Neural cell (in vitro differentiated cells): ENCODE measurements at regions not wholly inside any gene's neighbourhood (a gene's known extent, or its start where the extent isn't known, plus 50 kb on each side); places are given as distances from the start of the nearest gene placed in this dataset.

Experiments used
- H2AFZ ChIP-seq: fragments of 200-600, 300-800 bp; sonication (generic), shearing (Covaris generic); 2 replicates; pipeline ENCODE4 v1.6.0; 2014; ENCODE audit warnings: low read depth, mild to moderate bottlenecking, antibody characterized with exemption, low read length, moderate library complexity
- H3F3A ChIP-seq: fragments of 200-600 bp; shearing (Covaris generic); 2 replicates; pipeline ENCODE4 v1.6.1; 2016; ENCODE audit warnings: mild to moderate bottlenecking, moderate library complexity, mixed read lengths, antibody characterized with exemption, low read length; ENCODE audit not compliant: insufficient read depth, poor library complexity, severe bottlenecking
- H3K27ac ChIP-seq: fragments of 200-600, 300-800 bp; sonication (generic), shearing (Covaris generic); 2 replicates; pipeline ENCODE4 v1.5.1; 2014; ENCODE audit warnings: mild to moderate bottlenecking, low read length, moderate library complexity
- H3K27me3 ChIP-seq: fragments of 300-800, 200-600 bp; sonication (generic), shearing (Covaris generic); 2 replicates; pipeline ENCODE4 v1.6.0; 2014; ENCODE audit warnings: mild to moderate bottlenecking, low read depth, low read length, moderate library complexity; ENCODE audit not compliant: insufficient read depth
- H3K36me3 ChIP-seq: fragments of 300-800, 200-600 bp; sonication (generic), shearing (Covaris generic); 2 replicates; pipeline ENCODE4 v1.5.1; 2014; ENCODE audit warnings: mild to moderate bottlenecking, antibody characterized with exemption, low read length, moderate library complexity; ENCODE audit not compliant: insufficient read depth
- H3K4me2 ChIP-seq: fragments of 300-800, 200-600 bp; sonication (generic), shearing (Covaris generic); 2 replicates; pipeline ENCODE4 v1.6.0; 2014; ENCODE audit warnings: mild to moderate bottlenecking, low read length
- H3K4me3 ChIP-seq: fragments of 300-800, 200-600 bp; sonication (generic), shearing (Covaris generic); 2 replicates; pipeline ENCODE4 v1.5.1; 2014; ENCODE audit warnings: mild to moderate bottlenecking, low read length, moderate library complexity
- H3K79me2 ChIP-seq: fragments of 200-600 bp; shearing (Covaris generic); replicated peaks from 2 replicates; pipeline ENCODE4 v1.6.0; 2014; ENCODE audit warnings: mild to moderate bottlenecking, low read length, moderate library complexity; ENCODE audit not compliant: insufficient read depth
- H3K9ac ChIP-seq: fragments of 300-800, 200-600 bp; sonication (generic), shearing (Covaris generic); 2 replicates; pipeline ENCODE4 v1.6.1; 2016; ENCODE audit warnings: mild to moderate bottlenecking, low read length, mixed read lengths
- H3K9me2 ChIP-seq: fragments of 200-600 bp; shearing (Covaris generic); 2 replicates; pipeline ENCODE4 v1.6.1; 2016; ENCODE audit warnings: mild to moderate bottlenecking, low read length, mixed read lengths; ENCODE audit not compliant: insufficient read depth
- H3K9me3 ChIP-seq: fragments of 200-600, 300-800 bp; sonication (generic), shearing (Covaris generic); 2 replicates; pipeline ENCODE4 v1.6.1; 2016; ENCODE audit warnings: mild to moderate bottlenecking, mixed run types, low read length, moderate library complexity, mixed read lengths
- H4K20me1 ChIP-seq: fragments of 200-600 bp; shearing (Covaris generic); 2 replicates; pipeline ENCODE4 v1.6.1; 2016; ENCODE audit warnings: mild to moderate bottlenecking, mixed run types; ENCODE audit not compliant: insufficient read depth
- CTCF ChIP-seq: fragments of 450-650 bp; IDR thresholded peaks from 2 replicates; pipeline ENCODE4 v1.5.1; 2014; ENCODE audit warnings: antibody characterized with exemption, mild to moderate bottlenecking, moderate library complexity; ENCODE audit not compliant: poor library complexity, severe bottlenecking
- EP300 ChIP-seq: fragments of 450-650 bp; conservative IDR thresholded peaks from 2 replicates; pipeline ENCODE4 v1.6.1; 2014; ENCODE audit warnings: antibody characterized with exemption, mild to moderate bottlenecking, moderate library complexity; ENCODE audit not compliant: poor library complexity, severe bottlenecking
- EZH2 ChIP-seq: fragments of 200-600, 300-800 bp; shearing (Covaris generic), sonication (generic); IDR thresholded peaks from 2 replicates; pipeline ENCODE4 v1.6.1; 2014; ENCODE audit warnings: antibody characterized with exemption, low read length, borderline replicate concordance, mild to moderate bottlenecking; ENCODE audit not compliant: insufficient read depth, poor library complexity, severe bottlenecking
- MXI1 ChIP-seq: fragments of 450-650 bp; conservative IDR thresholded peaks from 2 replicates; pipeline ENCODE4 v1.6.1; 2014; ENCODE audit warnings: antibody characterized with exemption, mild to moderate bottlenecking; ENCODE audit not compliant: poor library complexity, severe bottlenecking
- POLR2AphosphoS5 ChIP-seq: IDR thresholded peaks from 2 replicates; pipeline ENCODE4 v1.6.1; 2012
- RAD21 ChIP-seq: fragments of 450-650 bp; conservative IDR thresholded peaks from 2 replicates; pipeline ENCODE4 v1.6.1; 2014; ENCODE audit warnings: antibody characterized with exemption, mild to moderate bottlenecking, moderate library complexity
- REST ChIP-seq: IDR thresholded peaks from 2 replicates; pipeline ENCODE4 v1.6.1; 2012; ENCODE audit warnings: borderline replicate concordance
- SMC3 ChIP-seq: fragments of 450-650 bp; conservative IDR thresholded peaks from 2 replicates; pipeline ENCODE4 v1.6.1; 2014; ENCODE audit warnings: antibody characterized with exemption, mild to moderate bottlenecking, moderate library complexity; ENCODE audit not compliant: poor library complexity
- TAF1 ChIP-seq: IDR thresholded peaks from 2 replicates; pipeline ENCODE4 v1.6.1; 2012; ENCODE audit warnings: low read depth

DNA sequence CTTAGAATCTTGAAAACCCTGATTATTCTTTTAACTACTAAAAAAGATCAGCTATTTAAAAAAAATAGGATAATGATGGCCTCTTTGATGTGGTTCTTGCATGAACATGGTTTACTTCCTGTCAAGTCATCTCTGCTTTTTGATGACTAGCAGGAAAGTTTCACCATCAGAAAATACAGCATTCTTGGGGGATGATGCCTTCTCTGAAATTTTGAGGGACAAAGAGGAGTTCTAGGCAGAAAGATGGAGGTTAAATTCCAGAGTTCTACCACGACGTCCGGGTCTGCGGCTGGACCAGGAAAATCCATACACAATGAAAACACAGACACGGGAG is 130.4 kb downstream of the OLIG3 start:
- Histone ChIP-seq H3K4me2 (no peak overlapping the region), H4K20me1 (no peaks in the 10 kb centered on the region), H3K9me2 (no peaks in the 10 kb centered on the region), H2AFZ (no peak overlapping the region), H3K27ac (no peak overlapping the region), H3K9me3 (no peaks in the 10 kb centered on the region), H3K9ac (no peak overlapping the region), H3K36me3 (no peaks in the 10 kb centered on the region), H3K79me2 (no peaks in the 10 kb centered on the region), H3K4me3 (no peak overlapping the region), H3F3A (no peaks in the 10 kb centered on the region), H3K27me3 (no peaks in the 10 kb centered on the region)
- no peak for TF ChIP-seq SMC3
- TF ChIP-seq EZH2, result no peak
- no peak for TF ChIP-seq RAD21
- TF ChIP-seq CTCF, result no peak

GRCh38 chr6:137362878-137363804 is 131.1 kb downstream of the OLIG3 start:
- H3K36me3 ChIP-seq, result no peaks in the 10 kb centered on the region
- no peak overlapping the region for H3K4me3 ChIP-seq
- no peaks in the 10 kb centered on the region for H3K27me3 ChIP-seq
- H3K27ac ChIP-seq, result no peak overlapping the region
- no peak overlapping the region for H2AFZ ChIP-seq
- no peak overlapping the region for H3K9ac ChIP-seq
- no peak overlapping the region for H3K4me2 ChIP-seq
- no peaks in the 10 kb centered on the region for H3K9me2 ChIP-seq
- H3K79me2 ChIP-seq, result no peaks in the 10 kb centered on the region
- TF ChIP-seq EZH2 (no peak), SMC3 (no peak), RAD21 (no peak), POLR2AphosphoS5 (no peak), TAF1 (no peak), REST (no peak), MXI1 (no peak), CTCF (no peak), EP300 (no peak)
- no peaks in the 10 kb centered on the region for H3F3A ChIP-seq
- H3K9me3 ChIP-seq, result no peaks in the 10 kb centered on the region
- H4K20me1 ChIP-seq, result no peaks in the 10 kb centered on the region
